ENCODE measurements at regions not wholly inside any gene's neighbourhood (a gene's known extent, or its start where the extent isn't known, plus 50 kb on each side); places are given as distances from the start of the nearest gene placed in this dataset.

DNA sequence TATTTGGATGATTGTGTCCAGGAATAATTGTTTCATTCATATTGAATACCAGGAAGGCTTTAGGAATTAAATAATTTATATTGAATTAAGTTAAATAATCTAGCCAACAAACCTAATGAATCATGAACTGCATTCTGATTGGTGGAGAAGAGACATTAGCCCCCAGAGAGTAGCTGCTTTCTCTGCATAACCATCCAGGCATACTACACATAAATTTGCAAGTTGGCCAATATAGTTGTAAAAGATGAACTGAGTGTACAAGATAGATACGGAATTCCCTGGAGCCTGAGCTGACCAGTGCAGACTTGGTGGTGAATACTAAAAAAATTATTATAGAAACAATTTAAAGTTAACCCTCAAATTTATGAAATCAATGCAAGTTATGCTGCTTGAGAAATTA is 311.8 kb upstream of the KIF2A start:
- no peak for DNase-seq
- H3K4me3 Mint-ChIP-seq, result no peak overlapping the region
- CTCF ChIA-PET, result no interaction called here
- H3K9me3 Mint-ChIP-seq, result no peaks in the 10 kb centered on the region
- H3K36me3 Mint-ChIP-seq (ENCODE audit: low read depth), result no peaks in the 10 kb centered on the region
- intact Hi-C loops (cut with micrococcal nuclease), result no loop called here
- no peaks in the 10 kb centered on the region for H3K4me1 Mint-ChIP-seq (ENCODE audit: low read depth)
- H3K27ac Mint-ChIP-seq, result no peak overlapping the region
- no peaks in the 10 kb centered on the region for H3K27me3 Mint-ChIP-seq (ENCODE audit: low read depth)

DNA sequence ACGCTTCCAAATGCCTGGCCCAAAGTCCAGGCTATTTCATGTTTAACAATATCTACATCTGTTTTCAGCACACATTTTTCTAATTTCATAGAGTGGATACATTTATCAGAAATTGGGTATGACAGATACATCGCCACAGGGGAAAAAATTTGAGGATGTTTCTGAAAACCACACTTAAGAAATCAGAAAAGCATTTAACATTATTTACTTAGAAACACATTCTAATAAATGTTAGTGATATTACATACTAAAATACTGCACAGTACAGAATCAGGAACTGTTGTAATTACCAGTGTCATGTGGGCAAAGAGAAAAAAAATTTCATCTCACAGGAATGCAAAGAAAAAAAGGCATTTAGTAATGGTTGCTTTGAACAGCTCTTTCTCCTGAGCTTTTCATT is 310.5 kb upstream of the KIF2A start:
- no peaks in the 10 kb centered on the region for H3K36me3 Mint-ChIP-seq (ENCODE audit: low read depth)
- H3K27ac Mint-ChIP-seq, result no peak overlapping the region
- CTCF ChIA-PET, result no interaction called here
- H3K4me1 Mint-ChIP-seq (ENCODE audit: low read depth), result no peaks in the 10 kb centered on the region
- intact Hi-C loops (cut with micrococcal nuclease), result no loop called here
- no peak overlapping the region for H3K4me3 Mint-ChIP-seq
- H3K27me3 Mint-ChIP-seq (ENCODE audit: low read depth), result no peaks in the 10 kb centered on the region
- no peaks in the 10 kb centered on the region for H3K9me3 Mint-ChIP-seq
- no peak for DNase-seq

DNA sequence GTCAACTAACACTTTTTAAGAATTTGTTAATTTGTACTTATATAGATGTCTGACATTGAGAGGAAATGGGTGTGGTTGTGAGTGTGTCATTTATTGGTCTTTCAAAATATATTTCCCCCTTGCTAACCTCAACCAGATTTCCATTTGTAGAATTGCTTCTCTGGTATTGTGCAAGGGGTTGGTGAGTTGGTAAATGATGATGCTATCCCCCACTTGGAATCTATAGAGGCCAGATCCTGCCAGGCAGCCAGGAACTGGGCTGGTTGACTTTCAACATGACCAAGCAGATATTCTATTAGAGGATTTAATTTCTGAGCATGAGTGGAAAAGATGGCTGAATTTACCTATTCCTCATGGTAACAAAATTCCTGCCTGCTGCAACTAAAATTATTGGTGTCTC is 306.6 kb upstream of the KIF2A start:
- H3K9me3 Mint-ChIP-seq, result no peaks in the 10 kb centered on the region

DNA sequence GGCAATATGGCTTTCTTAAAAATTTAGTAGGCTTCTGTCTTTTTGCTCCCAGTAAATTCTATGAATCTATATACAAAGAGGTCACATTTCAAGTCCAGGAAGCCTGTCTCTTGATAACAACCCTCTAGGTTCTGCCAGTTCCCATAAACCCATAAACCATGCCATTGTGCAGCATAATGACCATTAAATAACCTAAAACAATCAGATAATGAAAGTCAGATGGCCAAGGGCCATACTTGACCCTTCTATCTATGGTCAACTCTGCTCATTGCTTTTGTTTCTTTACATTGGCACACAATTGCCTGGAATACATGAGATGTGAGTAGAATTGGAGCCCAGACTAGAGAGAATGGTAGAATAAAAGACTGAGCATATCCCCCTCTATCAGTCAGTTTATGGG is 305.4 kb upstream of the KIF2A start:
- intact Hi-C loops (cut with micrococcal nuclease), result no loop called here
- Mint-ChIP-seq H3K27me3 (ENCODE audit: low read depth) (no peaks in the 10 kb centered on the region), H3K4me1 (ENCODE audit: low read depth) (no peaks in the 10 kb centered on the region), H3K36me3 (ENCODE audit: low read depth) (no peaks in the 10 kb centered on the region), H3K9me3 (no peaks in the 10 kb centered on the region), H3K27ac (no peak overlapping the region), H3K4me3 (no peak overlapping the region)
- DNase-seq, result no peak
- CTCF ChIA-PET, result no interaction called here

More for the DNA sequence above, 306.6 kb upstream of the KIF2A start:
- intact Hi-C loops (cut with micrococcal nuclease), result no loop called here
- no peaks in the 10 kb centered on the region for H3K36me3 Mint-ChIP-seq (ENCODE audit: low read depth)
- CTCF ChIA-PET, result interaction anchor here (0.6 kb wide), 1 partner anchor 356 kb away, joined by 3 read pairs; no protein-coding TSS in a partner anchor
- H3K4me3 Mint-ChIP-seq, result no peak overlapping the region
- no peaks in the 10 kb centered on the region for H3K27me3 Mint-ChIP-seq (ENCODE audit: low read depth)
- DNase-seq, result no peak
- H3K4me1 Mint-ChIP-seq (ENCODE audit: low read depth), result no peaks in the 10 kb centered on the region
- no peak overlapping the region for H3K27ac Mint-ChIP-seq

DNA sequence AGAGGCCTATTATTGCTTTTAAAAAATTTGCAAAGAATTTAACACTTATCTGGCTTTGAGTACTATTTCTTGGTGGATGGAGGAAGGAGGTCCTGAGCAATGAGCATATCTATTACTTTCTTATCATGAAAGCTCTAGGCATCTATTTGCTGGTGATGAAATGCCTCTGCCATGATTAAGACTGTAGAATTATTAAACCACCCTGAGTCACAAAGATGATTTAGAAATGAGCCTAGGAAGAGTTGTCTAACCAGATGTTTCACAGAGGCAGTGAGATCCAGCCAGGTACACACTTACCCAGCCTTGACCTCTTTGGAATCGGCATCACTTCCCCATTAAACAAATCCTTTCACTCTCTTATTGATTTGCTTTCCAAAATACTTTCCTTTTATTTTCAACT is 304.4 kb upstream of the KIF2A start:
- no peak overlapping the region for H3K27ac Mint-ChIP-seq
- H3K36me3 Mint-ChIP-seq (ENCODE audit: low read depth), result no peaks in the 10 kb centered on the region
- H3K4me3 Mint-ChIP-seq, result no peak overlapping the region
- no peaks in the 10 kb centered on the region for H3K4me1 Mint-ChIP-seq (ENCODE audit: low read depth)
- intact Hi-C loops (cut with micrococcal nuclease), result no loop called here
- H3K27me3 Mint-ChIP-seq (ENCODE audit: low read depth), result no peaks in the 10 kb centered on the region
- H3K9me3 Mint-ChIP-seq, result no peaks in the 10 kb centered on the region
- no peak for DNase-seq
- CTCF ChIA-PET, result no interaction called here

DNA sequence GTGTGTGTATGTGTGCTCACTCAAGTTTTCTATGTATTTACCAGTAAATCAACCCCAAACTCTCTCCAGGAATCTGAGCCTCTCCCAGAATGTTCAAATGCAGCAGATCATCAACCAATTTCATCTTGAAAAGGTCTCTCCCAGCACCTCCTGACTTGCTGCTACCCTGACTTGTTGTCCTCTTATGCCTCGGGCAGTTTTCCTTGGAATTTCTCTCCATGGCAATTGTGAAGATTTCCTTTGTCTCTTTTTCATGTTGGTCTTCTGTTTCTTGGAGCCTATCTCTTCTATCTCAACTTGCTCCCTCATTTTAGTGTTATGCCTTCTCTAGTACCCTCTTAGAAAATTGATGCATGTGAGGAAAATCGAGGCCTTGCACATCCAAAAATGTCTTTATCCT is 303.6 kb upstream of the KIF2A start:
- H3K4me1 Mint-ChIP-seq (ENCODE audit: low read depth), result no peaks in the 10 kb centered on the region

DNA sequence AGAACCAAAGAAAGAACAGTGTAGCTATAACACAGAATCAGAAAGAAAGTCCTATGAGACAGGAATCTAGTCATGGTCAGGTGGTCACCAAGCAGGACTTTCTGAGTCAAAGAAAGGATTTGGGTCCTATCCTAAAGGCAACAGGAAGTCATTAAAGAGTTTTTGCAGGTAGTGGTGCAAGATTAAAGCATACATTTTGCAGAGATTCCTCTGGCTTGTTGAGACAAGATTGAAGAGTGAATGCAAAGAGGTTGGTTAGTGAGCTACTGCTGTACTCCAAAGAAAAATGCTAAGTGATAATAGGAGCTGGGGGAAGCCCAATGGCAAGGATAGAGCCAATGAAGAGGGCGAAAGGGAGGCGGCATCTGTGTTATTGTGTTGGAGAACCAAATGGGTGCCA is 300.5 kb upstream of the KIF2A start:
- Mint-ChIP-seq H3K27me3 (ENCODE audit: low read depth) (no peaks in the 10 kb centered on the region), H3K4me3 (no peak overlapping the region), H3K36me3 (ENCODE audit: low read depth) (no peaks in the 10 kb centered on the region), H3K9me3 (no peaks in the 10 kb centered on the region), H3K27ac (no peak overlapping the region), H3K4me1 (ENCODE audit: low read depth) (no peaks in the 10 kb centered on the region)
- CTCF ChIA-PET, result no interaction called here
- no peak for DNase-seq
- intact Hi-C loops (cut with micrococcal nuclease), result no loop called here

More for the DNA sequence above, 303.6 kb upstream of the KIF2A start:
- Mint-ChIP-seq H3K4me3 (no peak overlapping the region), H3K27ac (no peak overlapping the region), H3K36me3 (ENCODE audit: low read depth) (no peaks in the 10 kb centered on the region), H3K9me3 (no peaks in the 10 kb centered on the region), H3K27me3 (ENCODE audit: low read depth) (no peaks in the 10 kb centered on the region)
- CTCF ChIA-PET, result no interaction called here
- DNase-seq, result no peak
- intact Hi-C loops (cut with micrococcal nuclease), result no loop called here

DNA sequence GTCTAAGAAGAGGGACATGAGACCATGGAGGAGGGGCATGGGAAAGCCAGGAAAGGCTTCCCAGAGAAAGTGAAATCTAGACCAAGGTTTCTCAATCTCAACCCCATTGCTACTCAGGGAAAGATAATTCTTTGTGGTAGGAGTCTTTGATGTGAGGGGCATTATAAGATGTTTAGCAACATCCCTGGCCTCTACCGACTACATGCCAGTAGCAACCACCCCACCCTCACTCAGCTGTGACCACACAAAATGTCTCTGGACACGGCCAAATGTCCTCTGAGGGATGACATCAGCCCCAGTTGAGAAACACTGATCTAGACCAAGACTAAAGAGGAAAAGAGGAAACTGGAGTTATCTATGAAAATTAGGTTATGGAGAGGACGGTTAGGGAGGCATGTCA is 298.5 kb upstream of the KIF2A start:
- Mint-ChIP-seq H3K27me3 (ENCODE audit: low read depth) (no peaks in the 10 kb centered on the region), H3K4me3 (no peak overlapping the region), H3K27ac (no peak overlapping the region), H3K4me1 (ENCODE audit: low read depth) (no peaks in the 10 kb centered on the region), H3K36me3 (ENCODE audit: low read depth) (no peaks in the 10 kb centered on the region), H3K9me3 (no peaks in the 10 kb centered on the region)
- intact Hi-C loops (cut with micrococcal nuclease), result no loop called here
- CTCF ChIA-PET, result no interaction called here
- no peak for DNase-seq

DNA sequence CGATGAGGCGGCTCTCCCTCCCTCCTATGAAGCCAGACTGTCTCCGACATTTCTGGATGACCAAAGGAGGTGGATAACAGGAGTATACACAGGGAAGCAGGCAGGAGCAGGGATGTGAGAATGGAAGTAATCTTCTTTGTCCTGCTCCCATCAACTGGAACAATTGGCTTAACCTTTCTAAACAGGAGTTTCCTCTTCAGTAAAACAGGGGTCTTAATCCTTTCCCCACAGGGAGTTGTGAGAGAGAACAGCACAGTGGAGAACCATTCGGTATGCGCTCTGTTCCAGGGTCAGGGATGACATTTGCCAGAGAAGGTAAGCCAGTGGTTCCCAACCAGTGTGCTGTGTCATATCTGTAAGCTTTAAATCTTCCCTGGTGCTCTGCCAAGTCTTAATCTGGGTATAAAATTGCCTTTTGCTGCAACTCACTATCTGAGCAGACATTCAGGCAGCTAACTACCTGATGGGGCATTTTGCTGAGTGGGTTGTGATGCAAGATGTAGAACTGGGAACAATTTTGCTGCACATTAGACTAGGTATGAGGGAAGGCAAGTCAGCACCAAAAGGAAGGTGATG is 294.8 kb upstream of the KIF2A start:
- Mint-ChIP-seq H3K36me3 (ENCODE audit: low read depth) (no peaks in the 10 kb centered on the region), H3K9me3 (no peaks in the 10 kb centered on the region), H3K27me3 (ENCODE audit: low read depth) (no peaks in the 10 kb centered on the region), H3K4me3 (no peak overlapping the region), H3K27ac (no peak overlapping the region), H3K4me1 (ENCODE audit: low read depth) (no peaks in the 10 kb centered on the region)
- intact Hi-C loops (cut with micrococcal nuclease), result no loop called here
- CTCF ChIA-PET, result no interaction called here
- DNase-seq, result no peak

DNA sequence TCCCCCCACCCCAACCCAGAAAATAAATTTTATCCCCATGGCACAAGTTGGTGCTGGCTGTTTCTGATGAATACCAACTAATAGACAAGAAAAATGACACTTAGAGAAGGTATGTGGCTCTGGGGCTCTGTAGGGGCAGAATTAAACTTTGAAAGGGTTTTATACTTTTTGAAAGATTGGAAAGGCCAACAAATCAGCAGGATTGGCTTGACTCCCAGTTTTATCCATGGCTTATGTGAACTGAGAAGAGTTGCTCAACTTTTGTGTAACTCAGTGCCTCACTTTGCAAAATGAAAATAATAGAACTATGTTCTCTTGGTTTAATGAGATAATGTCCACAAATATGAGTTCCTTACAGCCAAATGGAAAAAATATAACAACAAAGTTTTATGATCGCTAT is 288.9 kb upstream of the KIF2A start:
- no peaks in the 10 kb centered on the region for H3K27me3 Mint-ChIP-seq (ENCODE audit: low read depth)
- H3K36me3 Mint-ChIP-seq (ENCODE audit: low read depth), result no peaks in the 10 kb centered on the region
- CTCF ChIA-PET, result no interaction called here
- H3K4me3 Mint-ChIP-seq, result no peak overlapping the region
- H3K9me3 Mint-ChIP-seq, result no peaks in the 10 kb centered on the region
- no peak overlapping the region for H3K27ac Mint-ChIP-seq
- intact Hi-C loops (cut with micrococcal nuclease), result no loop called here
- H3K4me1 Mint-ChIP-seq (ENCODE audit: low read depth), result no peaks in the 10 kb centered on the region
- no peak for DNase-seq

DNA sequence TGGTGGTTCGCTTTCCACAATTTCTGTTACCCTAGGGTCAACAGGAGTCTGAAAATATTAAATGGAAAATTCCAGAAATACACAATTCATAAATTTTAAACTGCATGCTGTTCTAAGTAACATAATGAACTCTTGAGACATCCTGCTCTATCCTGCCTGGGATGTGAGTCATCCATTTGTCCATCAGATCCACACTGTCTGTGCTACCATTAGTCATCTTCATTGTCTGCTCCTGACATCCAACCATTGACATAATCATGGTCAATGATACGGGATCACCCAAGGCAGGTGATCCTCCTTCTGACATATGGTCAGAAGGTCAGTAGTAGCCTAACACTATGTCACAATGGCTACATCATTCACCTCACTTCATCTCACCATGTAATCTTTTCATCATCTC is 276.7 kb upstream of the KIF2A start:
- Mint-ChIP-seq H3K4me3 (no peak overlapping the region), H3K27ac (no peak overlapping the region), H3K36me3 (ENCODE audit: low read depth) (no peaks in the 10 kb centered on the region), H3K4me1 (ENCODE audit: low read depth) (no peaks in the 10 kb centered on the region), H3K9me3 (peaks cover 6% of the 10 kb centered on the region), H3K27me3 (ENCODE audit: low read depth) (no peaks in the 10 kb centered on the region)
- DNase-seq, result no peak
- CTCF ChIA-PET, result no interaction called here
- intact Hi-C loops (cut with micrococcal nuclease), result no loop called here

DNA sequence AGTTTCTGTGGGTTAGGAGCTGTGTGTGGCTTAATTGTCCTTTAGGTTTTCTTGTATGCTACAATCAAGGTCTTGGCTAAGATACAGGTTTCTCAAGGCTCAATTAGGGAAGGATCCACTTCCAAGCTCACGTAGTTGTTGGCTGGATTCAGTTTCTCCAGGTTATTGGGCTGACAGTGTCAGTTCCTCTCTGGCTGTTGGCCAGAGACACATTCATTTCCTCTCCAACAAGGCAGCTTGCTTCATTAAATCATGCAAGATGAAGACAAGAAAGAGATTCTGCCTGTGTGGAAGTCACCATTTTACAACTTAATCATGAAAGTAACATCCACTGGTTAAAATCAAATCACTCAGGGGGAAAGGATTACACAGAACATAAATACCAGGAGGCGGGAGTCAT is 275.7 kb upstream of the KIF2A start:
- DNase-seq, result no peak
- Mint-ChIP-seq H3K27ac (no peak overlapping the region), H3K4me1 (ENCODE audit: low read depth) (no peaks in the 10 kb centered on the region), H3K9me3 (peaks cover 8% of the 10 kb centered on the region), H3K36me3 (ENCODE audit: low read depth) (no peaks in the 10 kb centered on the region), H3K27me3 (ENCODE audit: low read depth) (no peaks in the 10 kb centered on the region), H3K4me3 (no peak overlapping the region)
- intact Hi-C loops (cut with micrococcal nuclease), result no loop called here
- CTCF ChIA-PET, result interaction anchor here (0.5 kb wide), 1 partner anchor 1183 kb away, joined by 3 read pairs; no protein-coding TSS in a partner anchor

DNA sequence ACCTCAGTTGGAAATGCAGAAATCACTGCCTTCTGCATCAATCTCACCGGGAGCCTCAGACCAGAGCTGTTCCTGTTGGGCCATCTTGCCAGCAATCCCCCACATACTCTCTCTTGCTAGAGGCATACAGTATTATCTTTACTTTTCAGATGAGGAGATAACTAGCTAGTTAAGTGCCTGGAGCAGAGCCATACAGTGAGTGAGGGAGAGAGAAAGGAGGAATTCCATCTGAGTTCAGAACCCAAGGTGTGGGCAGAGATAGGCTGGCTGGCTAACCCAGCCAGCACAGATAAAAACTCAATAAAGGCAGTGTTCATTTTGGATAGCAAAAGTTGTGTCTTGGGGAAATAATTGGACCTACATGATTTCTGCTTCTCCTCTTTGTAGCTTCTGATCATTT is 268.0 kb upstream of the KIF2A start:
- Mint-ChIP-seq H3K4me1 (ENCODE audit: low read depth) (no peaks in the 10 kb centered on the region), H3K9me3 (peaks cover 6% of the 10 kb centered on the region), H3K4me3 (no peak overlapping the region), H3K27ac (no peak overlapping the region), H3K36me3 (ENCODE audit: low read depth) (no peaks in the 10 kb centered on the region), H3K27me3 (ENCODE audit: low read depth) (peaks cover 12% of the 10 kb centered on the region)
- DNase-seq, result no peak
- intact Hi-C loops (cut with micrococcal nuclease), result no loop called here
- CTCF ChIA-PET, result no interaction called here

Measured in activated naive CD4-positive, alpha-beta T cell treated with anti-CD3 and anti-CD28 coated beads for 36 hours (primary cell).